BE2C (cell line): ENCODE measurements at regions not wholly inside any gene's neighbourhood (a gene's known extent, or its start where the extent isn't known, plus 50 kb on each side); places are given as distances from the start of the nearest gene placed in this dataset.

Experiments used
- DNase-seq: peaks from one replicate; pipeline ENCODE4 v3.0.0-alpha.2; 2020
- H3K27me3 ChIP-seq: fragments of 250-450 bp; sonication (Bioruptor Pico); 2 replicates; pipeline ENCODE4 v1.5.1; 2020; ENCODE audit warnings: mild to moderate bottlenecking
- H3K36me3 ChIP-seq: fragments of 250-450 bp; sonication (Bioruptor Pico); 2 replicates; pipeline ENCODE4 v1.5.1; 2020; ENCODE audit warnings: mild to moderate bottlenecking
- H3K4me1 ChIP-seq: fragments of 250-450 bp; sonication (Bioruptor Pico); 2 replicates; pipeline ENCODE4 v1.5.1; 2020
- H3K4me3 ChIP-seq: 2 replicates; pipeline ENCODE4 v1.5.1; 2011; ENCODE audit warnings: low read depth, low read length
- H3K9me3 ChIP-seq: fragments of 250-450 bp; sonication (Bioruptor Pico); 2 replicates; pipeline ENCODE4 v1.5.1; 2020
- CTCF ChIP-seq: IDR thresholded peaks from 2 replicates; pipeline ENCODE4 v1.5.1; 2012; ENCODE audit warnings: mild to moderate bottlenecking, low read depth, low read length

- no peak for TF ChIP-seq CTCF
Observed at GRCh38 chr5:44565360-44565759, 176.1 kb upstream of the FGF10 start.

GRCh38 chr5:44546286-44546685 lies 157.1 kb upstream of the FGF10 start:
- Histone ChIP-seq H3K4me1 (no peaks in the 10 kb centered on the region), H3K36me3 (no peaks in the 10 kb centered on the region), H3K27me3 (no peaks in the 10 kb centered on the region), H3K9me3 (no peaks in the 10 kb centered on the region), H3K4me3 (no peak overlapping the region)
- no peak for DNase-seq
- TF ChIP-seq CTCF: no peak

More at GRCh38 chr5:44565360-44565759, 176.1 kb upstream of the FGF10 start:
- Histone ChIP-seq H3K9me3 (no peaks in the 10 kb centered on the region), H3K4me3 (no peak overlapping the region), H3K36me3 (no peaks in the 10 kb centered on the region), H3K4me1 (no peaks in the 10 kb centered on the region), H3K27me3 (no peaks in the 10 kb centered on the region)
- no peak for DNase-seq

GRCh38 chr5:44543511-44543910 lies 154.3 kb upstream of the FGF10 start:
- H3K4me1 ChIP-seq: no peaks in the 10 kb centered on the region
- no peaks in the 10 kb centered on the region for H3K36me3 ChIP-seq
- H3K4me3 ChIP-seq: no peak overlapping the region
- no peaks in the 10 kb centered on the region for H3K27me3 ChIP-seq
- no peak for DNase-seq
- H3K9me3 ChIP-seq: no peaks in the 10 kb centered on the region
- no peak for TF ChIP-seq CTCF

- no peak for TF ChIP-seq CTCF
- no peak for DNase-seq
Observed at GRCh38 chr5:44542470-44542869, 153.2 kb upstream of the FGF10 start.

GRCh38 chr5:44539602-44539919 lies 150.3 kb upstream of the FGF10 start:
- H3K4me1 ChIP-seq: no peaks in the 10 kb centered on the region
- H3K36me3 ChIP-seq: no peaks in the 10 kb centered on the region
- H3K27me3 ChIP-seq: no peaks in the 10 kb centered on the region; the same call in 1 of the 2 replicates
- no peak for TF ChIP-seq CTCF
- H3K9me3 ChIP-seq: no peaks in the 10 kb centered on the region
- H3K4me3 ChIP-seq: no peak overlapping the region
- no peak for DNase-seq

More at GRCh38 chr5:44542470-44542869, 153.2 kb upstream of the FGF10 start:
- Histone ChIP-seq H3K4me3 (no peak overlapping the region), H3K36me3 (no peaks in the 10 kb centered on the region), H3K27me3 (no peaks in the 10 kb centered on the region), H3K9me3 (no peaks in the 10 kb centered on the region), H3K4me1 (no peaks in the 10 kb centered on the region)

GRCh38 chr5:44538797-44539601 lies 149.8 kb upstream of the FGF10 start:
- no peak for DNase-seq
- Histone ChIP-seq H3K9me3 (no peaks in the 10 kb centered on the region), H3K27me3 (no peaks in the 10 kb centered on the region; the same call in 1 of the 2 replicates), H3K4me1 (no peaks in the 10 kb centered on the region), H3K4me3 (no peak overlapping the region), H3K36me3 (no peaks in the 10 kb centered on the region)
- TF ChIP-seq CTCF: no peak
